HG02852 (cell line): ENCODE measurements at regions not wholly inside any gene's neighbourhood (a gene's known extent, or its start where the extent isn't known, plus 50 kb on each side); places are given as distances from the start of the nearest gene placed in this dataset.
A peak's percentile ranks its signal among the peaks of the same experiment; 100 is the strongest.

Experiments used
- ATAC-seq: cut with Tn5 transposase; IDR thresholded peaks from one replicate; pipeline ENCODE4 v1.9.1; 2021; ENCODE audit warnings: mild to moderate bottlenecking, moderate library complexity; ENCODE audit not compliant: unreplicated experiment

DNA sequence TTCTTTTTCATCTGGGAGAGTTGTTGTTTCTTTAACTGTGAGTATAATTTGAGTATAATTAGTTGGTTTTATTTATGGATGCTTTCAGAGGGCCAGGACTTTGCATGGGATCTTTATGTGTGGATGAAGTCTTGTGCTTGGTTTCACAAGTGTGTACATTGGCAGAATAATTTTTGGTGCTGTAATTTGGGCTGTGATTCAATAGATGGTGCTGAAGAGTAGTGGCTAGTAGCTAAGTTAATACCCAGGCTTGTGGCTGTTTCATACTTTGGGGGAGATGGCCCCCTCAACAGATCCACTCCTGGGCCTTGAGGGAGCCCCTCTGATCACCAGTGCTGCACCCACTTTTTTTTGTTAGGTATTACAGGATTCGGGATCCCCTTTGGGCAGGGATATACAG, 1142.4 kb downstream of the SLITRK1 start:
- ATAC-seq: no peak

- ATAC-seq: no peak
Measured at GRCh38 chr13:82729401-82729800, 1152.9 kb downstream of the SLITRK1 start.

DNA sequence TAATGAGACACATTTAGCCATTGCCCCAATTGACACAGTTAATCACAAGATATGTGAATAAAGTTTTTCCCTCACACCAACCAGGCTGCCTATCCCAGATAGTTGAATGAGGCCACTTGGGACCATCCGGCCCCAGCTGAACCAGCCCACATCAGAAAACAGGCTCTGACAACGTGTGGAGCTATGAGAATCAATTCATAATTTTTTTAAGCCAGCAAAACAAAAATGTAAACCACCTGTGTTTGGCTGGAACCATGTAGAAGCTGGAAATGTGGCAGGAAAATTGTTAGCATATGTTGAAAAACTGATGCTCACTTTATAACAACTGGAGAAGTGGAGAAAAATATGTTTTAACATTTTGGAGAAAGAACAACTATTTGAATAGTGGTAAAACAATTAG, 1161.3 kb downstream of the SLITRK1 start:
- no peak for ATAC-seq

GRCh38 chr13:82719987-82720386, 1162.3 kb downstream of the SLITRK1 start:
- ATAC-seq: no peak

DNA sequence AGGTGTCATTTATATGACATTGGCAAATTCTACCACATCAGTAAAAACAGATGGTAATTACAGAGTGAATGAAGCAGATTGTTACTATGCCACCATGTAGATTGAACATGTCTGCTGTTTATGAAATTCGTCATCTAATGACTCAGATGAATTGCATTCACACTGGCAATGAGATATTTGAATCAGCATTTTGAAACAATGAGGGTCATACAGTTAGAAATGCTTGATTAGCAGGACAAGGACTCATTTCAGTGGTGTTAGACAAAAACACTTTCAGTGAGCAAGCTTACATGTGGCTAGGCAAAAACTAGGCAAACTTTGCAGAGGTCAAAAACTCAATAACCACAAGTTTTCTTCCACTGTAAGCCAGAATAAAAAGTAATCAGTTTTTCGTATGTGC, 1165.0 kb downstream of the SLITRK1 start:
- ATAC-seq: no peak

DNA sequence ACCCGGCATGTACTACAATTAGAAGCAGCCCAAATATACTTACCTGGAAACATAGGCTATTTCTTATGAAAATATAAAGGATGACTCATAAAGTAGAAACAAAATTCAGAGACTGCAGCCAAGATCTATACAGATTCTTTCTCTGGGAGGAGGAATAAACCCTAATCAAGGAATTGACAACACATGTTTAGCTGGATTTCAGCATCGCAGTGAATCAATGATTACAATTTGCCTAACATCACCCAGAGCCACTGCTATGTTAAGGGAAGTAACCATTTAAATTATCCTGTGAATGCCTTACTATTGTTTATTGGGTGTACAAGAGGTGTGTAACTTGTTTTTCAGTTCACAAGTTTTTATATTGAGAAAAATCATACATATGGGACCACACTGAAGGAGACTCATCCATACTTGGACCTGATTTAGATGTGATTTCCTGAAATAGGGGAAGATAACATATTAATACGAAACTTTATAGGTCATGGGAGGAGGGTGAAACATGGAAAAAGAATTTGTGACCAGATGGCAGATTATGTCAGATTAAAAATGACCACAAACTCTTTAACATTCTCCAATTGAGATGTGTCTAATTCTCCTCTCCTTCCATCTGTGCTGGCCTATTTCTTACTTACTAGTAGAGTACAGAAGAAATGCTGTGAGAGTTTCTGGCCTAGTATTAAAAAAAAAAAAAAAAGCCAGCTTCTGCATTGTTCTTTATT, 1168.4 kb downstream of the SLITRK1 start:
- ATAC-seq: no peak

DNA sequence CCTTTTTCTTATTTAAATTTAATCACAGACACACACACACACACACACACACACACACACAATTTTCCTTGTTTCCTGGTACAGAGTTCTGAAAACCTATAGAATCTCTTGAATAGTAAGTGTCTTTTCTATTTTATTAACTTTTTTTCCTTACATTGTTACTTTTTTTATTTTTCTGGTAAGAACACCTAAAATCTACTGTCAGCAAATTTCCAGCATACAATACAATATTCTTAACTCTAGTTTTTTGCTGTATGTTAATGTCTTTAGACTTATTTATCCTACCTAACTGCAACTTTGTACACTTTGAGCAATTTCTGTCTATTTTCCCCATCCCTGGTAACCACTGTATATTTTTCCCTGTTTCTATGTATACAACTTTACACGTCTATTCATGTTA, 1179.8 kb downstream of the SLITRK1 start:
- ATAC-seq: no peak

- ATAC-seq: no peak
Measured at GRCh38 chr13:82701020-82701419, 1181.3 kb downstream of the SLITRK1 start.

GRCh38 chr13:82698941-82699340, 1183.3 kb downstream of the SLITRK1 start:
- no peak for ATAC-seq

GRCh38 chr13:82698383-82698782, 1183.9 kb downstream of the SLITRK1 start:
- ATAC-seq: no peak

- ATAC-seq: no peak
Measured at GRCh38 chr13:82693607-82694006, 1188.7 kb downstream of the SLITRK1 start.

DNA sequence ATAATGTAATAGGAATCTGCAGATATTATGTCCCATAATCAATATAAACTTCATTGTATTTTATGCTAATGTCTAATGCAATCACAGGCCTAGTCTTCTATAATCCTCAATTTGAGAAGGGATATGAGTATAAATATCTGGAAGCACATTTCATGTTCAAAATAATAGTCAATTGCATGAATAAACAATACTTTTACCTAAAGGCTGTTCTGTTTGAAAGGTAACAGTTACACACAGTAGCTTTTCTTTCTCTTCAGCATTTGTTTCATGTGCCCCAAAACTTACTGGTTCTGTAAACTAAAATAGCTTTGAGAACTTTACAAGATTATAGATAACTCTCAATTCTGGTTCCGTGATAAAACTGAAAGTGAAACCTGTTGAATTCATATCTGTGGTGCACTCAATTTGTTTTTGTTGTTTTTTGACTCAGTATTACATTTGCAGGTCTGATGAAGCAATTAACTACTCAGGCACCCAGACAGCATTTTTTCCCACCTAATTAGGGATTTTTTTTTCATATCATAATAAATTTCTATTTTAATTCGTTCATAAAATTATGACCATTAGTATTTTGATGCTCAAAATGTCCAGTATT, 1193.8 kb downstream of the SLITRK1 start:
- ATAC-seq: peak; percentile 95

DNA sequence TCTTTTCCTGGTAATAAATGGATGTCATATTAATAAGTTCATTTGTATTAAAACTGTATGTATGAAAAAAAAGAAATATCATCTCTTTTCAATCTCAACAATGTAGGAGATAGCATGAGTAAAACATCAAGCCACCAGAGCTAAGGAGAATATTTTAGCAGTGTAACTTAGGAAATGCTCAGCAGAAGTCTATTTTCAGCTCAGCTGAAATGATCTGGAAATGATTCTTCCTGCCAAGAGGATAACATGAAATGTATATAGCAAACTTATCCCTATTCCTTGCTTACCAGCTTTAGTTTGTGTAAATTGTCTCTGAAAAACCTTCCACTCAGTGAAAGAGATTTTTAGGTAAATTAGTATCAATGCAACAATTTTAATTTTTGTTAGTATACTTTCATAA, 1194.4 kb downstream of the SLITRK1 start:
- ATAC-seq: no peak

DNA sequence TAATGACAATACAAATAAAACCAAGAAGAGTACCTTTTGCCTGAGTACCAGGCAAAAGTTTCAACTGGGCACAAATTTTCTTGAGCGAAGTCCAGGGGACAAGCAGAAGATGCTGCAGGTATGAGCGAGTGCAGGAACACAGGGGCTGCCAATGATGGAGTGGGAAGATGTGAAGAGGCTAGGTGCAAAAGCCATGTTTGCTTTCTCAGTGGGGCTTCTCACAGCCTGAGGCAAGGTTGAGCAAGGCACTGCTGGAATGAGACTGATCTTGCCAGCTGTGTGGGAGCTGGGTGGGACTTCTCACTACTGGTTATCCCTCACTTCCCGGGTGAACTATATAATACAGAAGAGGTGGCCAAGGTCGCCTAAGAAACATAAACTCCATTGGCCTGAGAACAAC, 1200.7 kb downstream of the SLITRK1 start:
- ATAC-seq: no peak

DNA sequence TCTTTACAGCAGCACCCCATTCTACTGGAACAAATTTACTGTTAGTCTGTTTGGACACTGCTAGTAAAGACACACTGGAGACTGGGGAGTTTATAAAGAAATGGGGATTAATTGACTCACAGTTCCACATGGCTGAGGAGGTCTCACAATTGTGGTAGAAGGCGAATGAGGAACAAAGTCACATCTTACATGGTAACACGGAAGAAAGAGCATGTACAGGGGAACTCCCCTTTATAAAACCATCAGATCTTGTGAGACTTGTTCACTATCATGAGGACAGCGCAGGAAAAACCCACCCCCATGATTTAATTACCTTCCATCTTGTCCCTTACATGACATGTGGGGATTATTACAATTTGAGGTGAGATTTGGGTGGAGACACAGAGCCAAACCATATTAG, 1204.2 kb downstream of the SLITRK1 start:
- ATAC-seq: no peak

- ATAC-seq: no peak
Measured at GRCh38 chr13:82675024-82675423, 1207.2 kb downstream of the SLITRK1 start.

- ATAC-seq: no peak
Measured at GRCh38 chr13:82674546-82674945, 1207.7 kb downstream of the SLITRK1 start.

DNA sequence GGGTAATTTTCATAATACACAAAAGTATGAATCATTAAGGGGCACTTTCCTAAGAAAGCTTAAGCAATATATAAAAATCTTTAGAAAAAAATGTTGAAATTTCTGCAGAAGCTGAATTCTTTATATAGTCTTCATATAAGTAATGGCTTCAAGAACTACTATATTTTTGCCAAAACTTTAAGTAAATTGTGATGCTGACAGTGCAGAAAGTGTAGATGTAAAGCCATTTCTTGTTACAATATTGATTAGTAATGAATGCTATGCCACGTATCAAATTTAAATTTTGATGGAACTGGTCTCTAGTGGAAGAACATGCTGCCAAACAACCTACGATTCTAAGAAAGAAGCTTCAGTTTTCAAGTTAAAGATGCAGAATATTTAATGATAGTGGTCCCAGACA, 1210.0 kb downstream of the SLITRK1 start:
- ATAC-seq: no peak

GRCh38 chr13:82664183-82664582, 1218.1 kb downstream of the SLITRK1 start:
- ATAC-seq: no peak

DNA sequence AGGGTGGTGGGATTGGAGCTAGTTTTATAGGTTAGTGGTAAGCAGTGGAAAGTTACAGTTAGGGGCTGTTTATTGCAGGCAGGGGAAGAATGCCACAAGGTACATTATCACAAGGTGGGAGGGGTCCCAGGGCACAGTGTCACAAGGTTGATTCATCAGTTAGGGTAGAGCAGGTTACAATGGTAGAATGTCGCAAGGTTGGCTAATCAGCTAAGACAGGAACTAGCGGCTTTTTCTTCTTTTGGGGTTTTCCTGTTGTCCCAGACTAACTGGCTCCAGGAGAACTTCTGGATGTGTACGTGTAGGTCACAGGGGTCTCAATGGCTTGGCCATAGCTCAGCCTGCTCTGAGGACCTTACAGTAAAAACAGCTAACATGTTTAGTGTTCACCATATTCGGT, 1221.1 kb downstream of the SLITRK1 start:
- ATAC-seq: no peak

GRCh38 chr13:82658811-82659210, 1223.5 kb downstream of the SLITRK1 start:
- ATAC-seq: no peak

DNA sequence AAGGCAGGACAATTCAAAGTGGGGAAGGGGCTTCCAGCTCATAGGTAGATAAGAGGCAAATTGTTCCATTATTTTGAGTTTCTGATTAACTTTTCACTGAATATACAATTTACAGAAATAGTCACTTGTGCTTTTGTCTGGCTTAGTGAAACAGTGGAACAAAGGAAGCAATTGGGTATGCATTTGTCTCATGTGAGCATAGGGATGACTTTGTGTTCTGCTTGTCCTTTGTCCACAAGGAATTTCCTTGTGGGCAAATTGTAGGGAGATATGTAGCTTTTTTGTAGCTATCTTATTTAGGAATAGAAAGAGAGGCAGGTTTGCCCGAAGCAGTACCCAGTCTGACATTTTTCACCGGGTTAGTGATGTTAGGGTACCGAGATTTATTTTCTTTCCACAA, 1224.8 kb downstream of the SLITRK1 start:
- ATAC-seq: no peak
